LNCaP clone FGC (cell line): ENCODE measurements at regions not wholly inside any gene's neighbourhood (a gene's known extent, or its start where the extent isn't known, plus 50 kb on each side); places are given as distances from the start of the nearest gene placed in this dataset.

Source experiments
- DNase-seq: peaks from one replicate; pipeline ENCODE4 v3.0.0-alpha.2; 2011; ENCODE audit warnings: low read depth
- H3K4me3 ChIP-seq: 2 replicates; pipeline ENCODE4 v1.5.1; 2011; ENCODE audit warnings: mild to moderate bottlenecking, low read depth, low read length, control low read depth
- TF ChIP-seq, protein P1 (sequence below): IDR thresholded peaks from 2 replicates; pipeline ENCODE4 v1.5.1; 2012; ENCODE audit warnings: mild to moderate bottlenecking; ENCODE audit not compliant: control insufficient read depth, insufficient read depth; ENCODE audit errors: extremely low read depth

DNA sequence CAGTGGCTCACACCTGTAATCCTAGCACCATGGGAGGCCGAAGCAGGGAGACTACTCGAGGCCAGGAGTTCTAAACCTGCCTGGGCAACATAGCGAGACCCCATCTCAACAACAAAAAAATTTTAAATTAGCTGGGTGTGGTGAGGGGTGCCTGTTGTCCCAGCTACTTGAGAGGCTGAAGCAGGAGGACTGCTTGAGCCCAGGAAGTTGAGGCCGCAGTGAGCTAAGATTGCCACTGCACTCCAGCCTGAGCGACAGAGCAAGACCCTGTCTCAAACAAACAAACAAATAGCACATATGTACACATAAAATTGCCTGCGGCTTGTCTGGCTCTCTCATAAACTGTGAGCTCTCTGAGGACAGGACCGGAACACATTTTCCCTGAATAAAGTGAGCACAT lies 106.3 kb downstream of the BANF2 start:
- H3K4me3 ChIP-seq: no peak overlapping the region
- no peak for DNase-seq

DNA sequence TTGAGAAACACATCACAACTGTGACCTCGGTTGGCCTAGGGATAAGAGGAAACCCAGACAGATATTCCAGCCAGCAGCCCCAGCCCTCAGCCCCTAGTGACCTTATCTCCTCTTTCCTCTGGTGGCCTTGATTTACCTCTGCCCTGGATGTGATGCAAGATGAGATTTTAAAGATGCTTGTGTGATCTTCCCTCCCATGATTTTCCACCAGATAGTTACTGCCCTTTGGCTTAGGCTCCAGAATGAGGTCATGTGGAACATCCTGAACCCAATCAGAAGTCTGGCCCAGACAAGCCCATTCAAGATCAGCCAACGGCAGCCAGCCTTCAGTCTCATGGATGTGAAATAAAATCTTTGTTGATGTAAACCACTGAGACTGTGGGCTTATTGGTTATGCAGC lies 104.0 kb downstream of the BANF2 start:
- no peak for DNase-seq
- TF ChIP-seq, protein P1, sequence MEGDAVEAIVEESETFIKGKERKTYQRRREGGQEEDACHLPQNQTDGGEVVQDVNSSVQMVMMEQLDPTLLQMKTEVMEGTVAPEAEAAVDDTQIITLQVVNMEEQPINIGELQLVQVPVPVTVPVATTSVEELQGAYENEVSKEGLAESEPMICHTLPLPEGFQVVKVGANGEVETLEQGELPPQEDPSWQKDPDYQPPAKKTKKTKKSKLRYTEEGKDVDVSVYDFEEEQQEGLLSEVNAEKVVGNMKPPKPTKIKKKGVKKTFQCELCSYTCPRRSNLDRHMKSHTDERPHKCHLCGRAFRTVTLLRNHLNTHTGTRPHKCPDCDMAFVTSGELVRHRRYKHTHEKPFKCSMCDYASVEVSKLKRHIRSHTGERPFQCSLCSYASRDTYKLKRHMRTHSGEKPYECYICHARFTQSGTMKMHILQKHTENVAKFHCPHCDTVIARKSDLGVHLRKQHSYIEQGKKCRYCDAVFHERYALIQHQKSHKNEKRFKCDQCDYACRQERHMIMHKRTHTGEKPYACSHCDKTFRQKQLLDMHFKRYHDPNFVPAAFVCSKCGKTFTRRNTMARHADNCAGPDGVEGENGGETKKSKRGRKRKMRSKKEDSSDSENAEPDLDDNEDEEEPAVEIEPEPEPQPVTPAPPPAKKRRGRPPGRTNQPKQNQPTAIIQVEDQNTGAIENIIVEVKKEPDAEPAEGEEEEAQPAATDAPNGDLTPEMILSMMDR: no peak
- no peak overlapping the region for H3K4me3 ChIP-seq

More for the DNA sequence above, 106.3 kb downstream of the BANF2 start:
- TF ChIP-seq, protein P1: no peak

DNA sequence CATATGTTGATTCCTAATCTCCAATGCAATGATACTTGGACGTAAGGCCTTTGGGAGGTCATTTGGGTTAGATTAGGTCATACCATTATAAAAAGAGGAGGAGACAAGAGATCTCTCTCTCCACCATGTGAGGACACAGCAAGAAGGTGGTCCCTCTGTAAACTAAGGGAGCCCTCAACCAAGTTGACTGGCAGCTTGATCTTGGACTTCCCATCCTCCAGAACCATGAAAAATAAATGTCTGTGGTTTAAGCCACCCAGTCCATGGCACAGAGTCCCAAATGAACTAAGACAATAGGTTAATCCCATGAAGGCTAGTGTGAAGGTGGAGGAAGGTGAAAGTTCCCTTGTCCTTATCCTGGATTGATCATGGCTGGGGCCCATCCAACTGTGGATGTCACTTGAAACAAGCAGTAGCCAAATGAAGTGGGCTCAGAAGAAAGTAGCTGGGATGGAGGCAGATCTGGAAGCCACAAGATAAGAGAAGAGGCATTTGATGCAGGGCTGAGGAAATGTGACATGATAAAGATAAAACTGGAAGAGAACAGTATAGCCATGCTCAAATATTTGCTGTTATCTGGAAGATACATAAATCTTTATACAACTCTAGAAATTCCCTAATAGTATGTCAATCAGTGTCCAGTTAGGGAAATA lies 99.9 kb downstream of the BANF2 start:
- TF ChIP-seq, protein P1: no peak
- no peak for DNase-seq
- no peak overlapping the region for H3K4me3 ChIP-seq

DNA sequence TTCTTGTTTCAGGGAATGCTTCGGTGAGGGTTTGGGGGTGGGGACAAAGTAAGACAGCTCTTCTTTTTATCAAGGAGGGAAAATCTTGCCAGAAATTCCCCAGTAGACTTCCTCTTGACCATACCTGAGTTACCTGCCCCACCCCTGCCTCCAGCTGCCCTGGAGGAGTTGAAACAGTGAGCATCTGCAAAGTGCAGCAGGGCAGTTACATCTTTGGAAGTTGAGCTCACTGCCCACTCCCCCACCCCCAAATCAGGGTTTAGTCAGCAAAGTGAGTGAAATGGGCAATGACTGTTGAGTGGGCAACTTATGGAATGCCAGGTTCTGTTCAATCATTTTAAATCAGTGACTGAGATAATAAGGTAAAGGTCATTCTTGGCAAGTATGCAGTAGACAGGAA lies 98.8 kb downstream of the BANF2 start:
- no peak for DNase-seq
- H3K4me3 ChIP-seq: no peak overlapping the region
- TF ChIP-seq, protein P1: no peak

DNA sequence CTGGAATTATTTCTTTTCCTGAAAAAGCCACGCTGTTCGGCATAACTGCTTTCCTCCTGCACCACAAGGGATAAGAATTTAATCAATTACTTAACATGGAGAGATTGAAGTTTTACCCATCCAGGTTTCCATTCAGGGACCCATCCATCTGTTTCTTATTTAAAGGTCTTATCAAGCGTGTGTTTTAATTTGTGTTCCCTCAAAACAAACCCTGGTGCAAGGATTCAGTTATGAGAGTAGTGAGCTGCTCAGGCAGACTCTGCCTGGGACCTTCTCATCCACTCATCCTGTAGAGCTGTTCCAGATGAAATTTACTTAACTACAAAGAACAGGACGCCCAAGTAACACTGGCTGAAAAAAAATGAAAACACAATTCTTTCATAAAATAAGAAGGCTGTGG lies 97.8 kb downstream of the BANF2 start:
- DNase-seq: no peak
- no peak overlapping the region for H3K4me3 ChIP-seq
- TF ChIP-seq, protein P1: no peak

DNA sequence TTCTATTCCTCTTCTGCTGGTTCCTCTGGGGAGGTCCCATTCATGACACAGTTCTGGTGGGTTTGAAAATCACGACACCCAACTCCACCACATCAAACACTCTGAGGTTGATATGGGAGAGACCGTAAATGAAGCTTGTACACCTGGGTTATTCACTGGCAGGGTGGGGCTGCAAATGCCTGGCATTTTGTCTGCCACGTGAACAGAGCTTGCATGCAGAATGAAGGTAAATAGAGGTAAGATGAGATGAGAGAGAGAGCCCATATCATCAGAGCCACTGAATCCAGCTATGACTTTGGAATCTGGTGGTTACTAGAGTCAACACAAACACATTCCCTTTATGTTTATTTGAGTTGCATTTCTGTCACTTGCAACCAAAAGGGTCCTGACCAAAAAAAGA lies 97.4 kb downstream of the BANF2 start:
- TF ChIP-seq, protein P1: no peak
- no peak overlapping the region for H3K4me3 ChIP-seq
- no peak for DNase-seq

DNA sequence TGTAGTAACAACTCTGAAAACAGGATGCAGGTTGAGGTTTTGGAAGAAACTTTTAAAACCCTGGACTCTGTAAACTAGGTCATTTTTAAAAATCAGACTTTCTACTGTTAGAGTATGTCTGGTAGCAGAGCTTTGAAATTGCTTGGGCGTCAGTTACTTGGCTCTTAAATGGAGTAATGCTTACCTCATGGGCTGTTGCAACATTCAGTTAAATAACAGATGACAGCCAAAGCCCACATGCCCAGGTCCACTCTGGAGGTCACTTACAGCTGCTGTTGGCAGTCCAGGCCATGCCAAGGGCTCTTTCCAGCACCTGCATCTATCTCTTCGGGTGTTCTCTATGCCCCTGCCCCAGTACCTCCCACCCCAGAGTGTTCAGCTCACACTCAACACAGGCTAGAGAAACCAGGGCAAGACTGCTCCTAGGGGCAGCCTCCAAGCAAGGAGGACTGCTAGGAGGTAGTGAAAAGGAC lies 96.4 kb downstream of the BANF2 start:
- no peak for DNase-seq
- TF ChIP-seq, protein P1: no peak
- no peak overlapping the region for H3K4me3 ChIP-seq
